Trophoblast cell (in vitro differentiated cells and primary cell): ENCODE measurements at regions not wholly inside any gene's neighbourhood (a gene's known extent, or its start where the extent isn't known, plus 50 kb on each side); places are given as distances from the start of the nearest gene placed in this dataset.
A peak's percentile ranks its signal among the peaks of the same experiment; 100 is the strongest.

ENCODE experiments used
- DNase-seq, 2 donors: peaks; one replicate each; pipeline ENCODE4 v3.0.0-alpha.2; 2016
- H2AFZ ChIP-seq: 2 replicates; pipeline ENCODE4 v1.6.1; 2013; ENCODE audit warnings: low read length, moderate library complexity, mild to moderate bottlenecking; ENCODE audit not compliant: insufficient read depth, poor library complexity
- H2AK5ac ChIP-seq: 2 replicates; pipeline ENCODE4 v1.6.1; 2013; ENCODE audit warnings: mild to moderate bottlenecking, low read length
- H2BK120ac ChIP-seq: 2 replicates; pipeline ENCODE4 v1.6.1; 2013; ENCODE audit warnings: low read length, mild to moderate bottlenecking, moderate library complexity; ENCODE audit not compliant: insufficient read depth, poor library complexity
- H2BK12ac ChIP-seq: 2 replicates; pipeline ENCODE4 v1.6.1; 2013; ENCODE audit warnings: mild to moderate bottlenecking, low read length, moderate library complexity
- H2BK5ac ChIP-seq: 2 replicates; pipeline ENCODE4 v1.6.1; 2013; ENCODE audit warnings: low read length, low read depth, moderate library complexity, mild to moderate bottlenecking; ENCODE audit not compliant: poor library complexity
- H3K14ac ChIP-seq: 2 replicates; pipeline ENCODE4 v1.6.1; 2013; ENCODE audit warnings: mild to moderate bottlenecking, low read length
- H3K18ac ChIP-seq: 2 replicates; pipeline ENCODE4 v1.6.1; 2013; ENCODE audit warnings: mild to moderate bottlenecking, low read length
- H3K23ac ChIP-seq: 2 replicates; pipeline ENCODE4 v1.6.1; 2013; ENCODE audit warnings: low read length
- H3K27ac ChIP-seq: 2 replicates; pipeline ENCODE4 v1.5.1; 2013; ENCODE audit warnings: low read depth, mild to moderate bottlenecking, inconsistent platforms, low read length, moderate library complexity
- H3K27me3 ChIP-seq: 2 replicates; pipeline ENCODE4 v1.6.1; 2013; ENCODE audit warnings: inconsistent platforms, mild to moderate bottlenecking, low read length, moderate library complexity; ENCODE audit not compliant: insufficient read depth
- H3K36me3 ChIP-seq, 2 experiments: 1 replicate in 1 of 2; 2 replicates in 1 of 2; pipeline ENCODE4 v1.6.1; 2013; ENCODE audit warnings: low read length in 2 of 2, mild to moderate bottlenecking in 2 of 2, moderate library complexity in 1 of 2; ENCODE audit not compliant: insufficient read depth in 2 of 2, control insufficient read depth in 1 of 2
- H3K4ac ChIP-seq: 2 replicates; pipeline ENCODE4 v1.6.1; 2013; ENCODE audit warnings: low read depth, mild to moderate bottlenecking, low read length, moderate library complexity
- H3K4me1 ChIP-seq, 2 experiments: 1 replicate in 1 of 2; 2 replicates in 1 of 2; pipeline ENCODE4 v1.6.1; 2013; ENCODE audit warnings: low read length in 2 of 2, mild to moderate bottlenecking in 2 of 2, moderate library complexity in 1 of 2; ENCODE audit not compliant: insufficient read depth in 2 of 2, control insufficient read depth in 1 of 2
- H3K4me2 ChIP-seq: 2 replicates; pipeline ENCODE4 v1.6.1; 2013; ENCODE audit warnings: inconsistent platforms, mild to moderate bottlenecking, low read length, moderate library complexity
- H3K4me3 ChIP-seq: 2 replicates; pipeline ENCODE4 v1.5.1; 2013; ENCODE audit warnings: mild to moderate bottlenecking, low read depth, low read length, inconsistent platforms
- H3K79me1 ChIP-seq: one replicate; pipeline ENCODE4 v1.6.1; 2013; ENCODE audit warnings: low read length
- H3K79me2 ChIP-seq: 2 replicates; pipeline ENCODE4 v1.6.1; 2013; ENCODE audit warnings: low read length, mild to moderate bottlenecking; ENCODE audit not compliant: control insufficient read depth, insufficient read depth, poor library complexity
- H3K9ac ChIP-seq: 2 replicates; pipeline ENCODE4 v1.6.1; 2013; ENCODE audit warnings: mild to moderate bottlenecking, low read length
- H3K9me3 ChIP-seq: 2 replicates; pipeline ENCODE4 v1.6.1; 2013; ENCODE audit warnings: low read depth, mild to moderate bottlenecking, control low read depth, inconsistent platforms, low read length; ENCODE audit not compliant: insufficient read depth
- H4K12ac ChIP-seq: 2 replicates; pipeline ENCODE4 v1.6.1; 2013; ENCODE audit warnings: low read depth, mild to moderate bottlenecking, low read length, moderate library complexity
- H4K8ac ChIP-seq: 2 replicates; pipeline ENCODE4 v1.6.1; 2013; ENCODE audit warnings: low read depth, mild to moderate bottlenecking, low read length, moderate library complexity
- H4K91ac ChIP-seq: one replicate; pipeline ENCODE4 v1.6.1; 2013; ENCODE audit warnings: low read depth, mild to moderate bottlenecking, low read length, moderate library complexity
- WGBS: extraction: QIAGEN DNeasy Blood & Tissue Kit; methylation state at CpG from one replicate; pipeline ENCODE4 v1.1.7; 2013; ENCODE audit warnings: missing lambda C conversion rate; ENCODE audit not compliant: insufficient read length, insufficient coverage; ENCODE audit errors: extremely low coverage; 5-methylcytosine and 5-hydroxymethylcytosine counted together

- Histone ChIP-seq H3K18ac (no peak overlapping the region), H3K36me3 (no peaks in the 10 kb centered on the region), H3K4me3 (no peak overlapping the region), H2AFZ (no peak overlapping the region), H3K4ac (no peak overlapping the region), H3K4me2 (no peak overlapping the region), H3K4me1 (peaks cover 3 to 4% of the 10 kb centered on the region in 2 experiments), H2BK12ac (no peak overlapping the region), H4K8ac (no peak overlapping the region), H3K14ac (no peak overlapping the region), H4K91ac (no peak overlapping the region), H3K9ac (no peak overlapping the region), H3K9me3 (no peaks in the 10 kb centered on the region), H3K27ac (no peak overlapping the region), H3K23ac (no peak overlapping the region), H2BK120ac (no peak overlapping the region), H3K27me3 (no peaks in the 10 kb centered on the region), H3K79me1 (peaks cover 1% of the 10 kb centered on the region), H2AK5ac (no peak overlapping the region), H2BK5ac (no peak overlapping the region), H3K79me2 (no peaks in the 10 kb centered on the region), H4K12ac (no peak overlapping the region)
- no CpG with 5 or more reads among the region's 1 CpG for WGBS
- no peak for DNase-seq
Measured at GRCh38 chr5:54702470-54702869, 184.9 kb downstream of the SNX18 start.

- Histone ChIP-seq H3K27ac (no peak overlapping the region), H3K36me3 (no peaks in the 10 kb centered on the region), H3K4me1 (peaks cover 3 to 4% of the 10 kb centered on the region in 2 experiments), H3K27me3 (no peaks in the 10 kb centered on the region), H4K8ac (no peak overlapping the region), H3K4me3 (no peak overlapping the region), H3K9ac (no peak overlapping the region), H3K4me2 (no peak overlapping the region), H2BK120ac (no peak overlapping the region), H4K12ac (no peak overlapping the region), H3K9me3 (no peaks in the 10 kb centered on the region), H2BK12ac (no peak overlapping the region), H2AFZ (no peak overlapping the region), H4K91ac (no peak overlapping the region), H2AK5ac (no peak overlapping the region), H3K23ac (no peak overlapping the region), H2BK5ac (no peak overlapping the region), H3K79me2 (no peaks in the 10 kb centered on the region), H3K14ac (no peak overlapping the region), H3K79me1 (peaks cover 1% of the 10 kb centered on the region), H3K18ac (no peak overlapping the region), H3K4ac (no peak overlapping the region)
- peak; percentile 79 to 82 for DNase-seq
- WGBS = no CpG with 5 or more reads among the region's 5 CpGs
Measured at GRCh38 chr5:54700986-54701578, 183.5 kb downstream of the SNX18 start.

- no peak overlapping the region for H3K14ac ChIP-seq
- no peaks in the 10 kb centered on the region for H3K9me3 ChIP-seq
- no peak overlapping the region for H2BK120ac ChIP-seq
- no peak overlapping the region for H3K27ac ChIP-seq
- H3K23ac ChIP-seq = no peak overlapping the region
- no peak overlapping the region for H3K4ac ChIP-seq
- H3K27me3 ChIP-seq = no peaks in the 10 kb centered on the region
- H2AFZ ChIP-seq = no peak overlapping the region
- no peak overlapping the region for H2BK12ac ChIP-seq
- WGBS = no CpG with 5 or more reads among the region's 4 CpGs
- H2BK5ac ChIP-seq = no peak overlapping the region
- no peak for DNase-seq
- H2AK5ac ChIP-seq = no peak overlapping the region
- no peaks in the 10 kb centered on the region for H3K4me1 ChIP-seq
- no peaks in the 10 kb centered on the region for H3K79me2 ChIP-seq
- no peak overlapping the region for H3K4me3 ChIP-seq
- no peak overlapping the region for H4K91ac ChIP-seq
- no peak overlapping the region for H4K12ac ChIP-seq
- no peak overlapping the region for H3K18ac ChIP-seq
- H3K36me3 ChIP-seq = no peaks in the 10 kb centered on the region
- H4K8ac ChIP-seq = no peak overlapping the region
- H3K9ac ChIP-seq = no peak overlapping the region
- H3K4me2 ChIP-seq = no peak overlapping the region
- H3K79me1 ChIP-seq = peaks cover 1% of the 10 kb centered on the region
Measured at GRCh38 chr5:54696931-54697330, 179.4 kb downstream of the SNX18 start.

GRCh38 chr5:54696346-54696745 is 178.8 kb downstream of the SNX18 start:
- Histone ChIP-seq H2BK5ac (no peak overlapping the region), H4K12ac (no peak overlapping the region), H2AFZ (no peak overlapping the region), H3K79me1 (no peaks in the 10 kb centered on the region), H3K4me2 (no peak overlapping the region), H4K91ac (no peak overlapping the region), H3K27me3 (no peaks in the 10 kb centered on the region), H3K9me3 (no peaks in the 10 kb centered on the region), H3K79me2 (no peaks in the 10 kb centered on the region), H2BK12ac (no peak overlapping the region), H3K4ac (no peak overlapping the region), H3K4me1 (no peaks in the 10 kb centered on the region), H3K9ac (no peak overlapping the region), H3K14ac (no peak overlapping the region), H2AK5ac (no peak overlapping the region), H4K8ac (no peak overlapping the region), H2BK120ac (no peak overlapping the region), H3K4me3 (no peak overlapping the region), H3K18ac (no peak overlapping the region), H3K36me3 (no peaks in the 10 kb centered on the region), H3K23ac (no peak overlapping the region), H3K27ac (no peak overlapping the region)
- no peak for DNase-seq
- no CpG with 5 or more reads among the region's 3 CpGs for WGBS
